GM19452 (cell line): ENCODE measurements at regions not wholly inside any gene's neighbourhood (a gene's known extent, or its start where the extent isn't known, plus 50 kb on each side); places are given as distances from the start of the nearest gene placed in this dataset.

Source experiments
- ATAC-seq: cut with Tn5 transposase; IDR thresholded peaks from one replicate; pipeline ENCODE4 v1.9.1; 2021; ENCODE audit not compliant: unreplicated experiment

- no peak for ATAC-seq
These were observed 172.0 kb upstream of the B3GALT2 start for GRCh38 chr1:193358419-193358818.

- ATAC-seq, result no peak
These were observed 169.8 kb upstream of the B3GALT2 start for GRCh38 chr1:193356249-193356648.

- no peak for ATAC-seq
These were observed 169.2 kb upstream of the B3GALT2 start for GRCh38 chr1:193355626-193356025.

- no peak for ATAC-seq
These were observed 168.8 kb upstream of the B3GALT2 start for GRCh38 chr1:193355178-193355577.

- ATAC-seq, result no peak
These were observed 162.5 kb upstream of the B3GALT2 start for GRCh38 chr1:193348769-193349535.

GRCh38 chr1:193348091-193348768, 161.8 kb upstream of the B3GALT2 start:
- ATAC-seq, result no peak

- ATAC-seq, result no peak
These were observed 159.7 kb upstream of the B3GALT2 start for GRCh38 chr1:193346085-193346484.

- ATAC-seq, result no peak
These were observed 156.4 kb upstream of the B3GALT2 start for GRCh38 chr1:193342811-193343210.

- ATAC-seq, result no peak
These were observed 153.9 kb upstream of the B3GALT2 start for GRCh38 chr1:193340331-193340730.

GRCh38 chr1:193339401-193339800, 153.0 kb upstream of the B3GALT2 start:
- no peak for ATAC-seq

- no peak for ATAC-seq
These were observed 151.8 kb upstream of the B3GALT2 start for GRCh38 chr1:193338194-193338593.

GRCh38 chr1:193335806-193336428, 149.5 kb upstream of the B3GALT2 start:
- ATAC-seq, result no peak

- ATAC-seq, result no peak
These were observed 146.8 kb upstream of the B3GALT2 start for GRCh38 chr1:193333166-193333565.

GRCh38 chr1:193326296-193326695, 139.9 kb upstream of the B3GALT2 start:
- ATAC-seq, result no peak

GRCh38 chr1:193325771-193326170, 139.4 kb upstream of the B3GALT2 start:
- ATAC-seq, result no peak

- ATAC-seq, result no peak
These were observed 138.6 kb upstream of the B3GALT2 start for GRCh38 chr1:193325042-193325441.

GRCh38 chr1:193322211-193322610, 135.8 kb upstream of the B3GALT2 start:
- ATAC-seq, result no peak

GRCh38 chr1:193321242-193321840, 134.9 kb upstream of the B3GALT2 start:
- no peak for ATAC-seq

GRCh38 chr1:193320270-193320669, 133.9 kb upstream of the B3GALT2 start:
- ATAC-seq, result no peak

GRCh38 chr1:193318347-193318746, 131.9 kb upstream of the B3GALT2 start:
- ATAC-seq, result no peak

GRCh38 chr1:193313354-193314140, 127.1 kb upstream of the B3GALT2 start:
- ATAC-seq, result no peak
